AG04450 (cell line): ENCODE measurements at regions not wholly inside any gene's neighbourhood (a gene's known extent, or its start where the extent isn't known, plus 50 kb on each side); places are given as distances from the start of the nearest gene placed in this dataset.

Experiments used
- CTCF ChIA-PET: fragments of 300-600, 350-600 bp; formaldehyde crosslinking; extraction: SDS; loops from one replicate; lab custom pipeline; 2022; ENCODE audit warnings: antibody characterized with exemption, inconsistent platforms; lab: Charles Lee
- POLR2A ChIA-PET: fragments of 350-600 bp; formaldehyde crosslinking; extraction: SDS; loops from one replicate; lab custom pipeline; 2021; ENCODE audit warnings: antibody characterized with exemption, inconsistent platforms; lab: Yijun Ruan, JAX
- DNase-seq: peaks from one replicate; pipeline ENCODE4 v3.0.0-alpha.2; 2011; ENCODE audit warnings: low read depth, low spot score
- H3K27ac ChIP-seq: one replicate; pipeline ENCODE4 v1.5.1; 2012; ENCODE audit warnings: low read depth, low read length, control low read depth
- H3K27me3 ChIP-seq: one replicate; pipeline ENCODE4 v1.6.0; 2012; ENCODE audit warnings: low read length; ENCODE audit not compliant: control insufficient read depth, insufficient read depth
- H3K4me3 ChIP-seq: 2 replicates; pipeline ENCODE4 v1.5.1; 2011; ENCODE audit warnings: mild to moderate bottlenecking, low read depth, low read length, control low read depth
- H3K9me3 ChIP-seq: 2 replicates; pipeline ENCODE4 v1.5.1; 2012; ENCODE audit warnings: low read length; ENCODE audit not compliant: control insufficient read depth, insufficient read depth
- TF ChIP-seq, protein P1 (sequence below): IDR thresholded peaks from 2 replicates; pipeline ENCODE4 v1.5.1; 2011; ENCODE audit warnings: low read depth, low read length, control low read depth, inconsistent platforms

GRCh38 chr11:33616552-33616951, 84.1 kb downstream of the C11orf91 start:
- no peaks in the 10 kb centered on the region for H3K27me3 ChIP-seq
- no peak for DNase-seq
- no peaks in the 10 kb centered on the region for H3K9me3 ChIP-seq
- no peak overlapping the region for H3K27ac ChIP-seq
- TF ChIP-seq, protein P1, sequence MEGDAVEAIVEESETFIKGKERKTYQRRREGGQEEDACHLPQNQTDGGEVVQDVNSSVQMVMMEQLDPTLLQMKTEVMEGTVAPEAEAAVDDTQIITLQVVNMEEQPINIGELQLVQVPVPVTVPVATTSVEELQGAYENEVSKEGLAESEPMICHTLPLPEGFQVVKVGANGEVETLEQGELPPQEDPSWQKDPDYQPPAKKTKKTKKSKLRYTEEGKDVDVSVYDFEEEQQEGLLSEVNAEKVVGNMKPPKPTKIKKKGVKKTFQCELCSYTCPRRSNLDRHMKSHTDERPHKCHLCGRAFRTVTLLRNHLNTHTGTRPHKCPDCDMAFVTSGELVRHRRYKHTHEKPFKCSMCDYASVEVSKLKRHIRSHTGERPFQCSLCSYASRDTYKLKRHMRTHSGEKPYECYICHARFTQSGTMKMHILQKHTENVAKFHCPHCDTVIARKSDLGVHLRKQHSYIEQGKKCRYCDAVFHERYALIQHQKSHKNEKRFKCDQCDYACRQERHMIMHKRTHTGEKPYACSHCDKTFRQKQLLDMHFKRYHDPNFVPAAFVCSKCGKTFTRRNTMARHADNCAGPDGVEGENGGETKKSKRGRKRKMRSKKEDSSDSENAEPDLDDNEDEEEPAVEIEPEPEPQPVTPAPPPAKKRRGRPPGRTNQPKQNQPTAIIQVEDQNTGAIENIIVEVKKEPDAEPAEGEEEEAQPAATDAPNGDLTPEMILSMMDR = no peak
- POLR2A ChIA-PET = no interaction called here
- no peak overlapping the region for H3K4me3 ChIP-seq
- CTCF ChIA-PET = interaction anchor here (0.6 kb wide), 1 partner anchor 262 kb away, joined by 4 read pairs; no protein-coding TSS in a partner anchor

DNA sequence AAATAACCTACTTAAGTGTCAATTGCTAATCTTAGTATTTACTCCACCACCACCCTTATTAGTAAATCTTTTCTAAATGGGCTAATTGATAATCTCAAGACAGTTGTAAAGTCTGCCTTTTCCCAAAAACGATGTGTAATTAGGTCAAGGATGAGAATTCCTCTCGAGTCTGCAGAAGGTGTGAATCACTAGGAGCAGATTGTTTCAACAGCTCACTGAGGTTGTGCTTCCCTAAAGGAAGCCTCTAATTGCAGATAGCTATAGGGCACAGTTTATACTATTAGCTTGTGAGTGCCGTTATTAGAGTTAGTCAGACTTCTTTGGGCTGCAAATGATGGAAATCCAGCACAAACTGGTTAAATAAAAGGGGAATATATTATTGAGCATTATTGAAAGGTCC, 84.9 kb downstream of the C11orf91 start:
- POLR2A ChIA-PET = no interaction called here
- CTCF ChIA-PET = no interaction called here
- H3K4me3 ChIP-seq = no peak overlapping the region
- H3K27ac ChIP-seq = no peak overlapping the region
- no peak for DNase-seq
- TF ChIP-seq, protein P1 = no peak
- H3K27me3 ChIP-seq = no peaks in the 10 kb centered on the region
- no peaks in the 10 kb centered on the region for H3K9me3 ChIP-seq

GRCh38 chr11:33613404-33613803, 87.2 kb downstream of the C11orf91 start:
- Histone ChIP-seq H3K4me3 (no peak overlapping the region), H3K27ac (no peak overlapping the region), H3K27me3 (no peaks in the 10 kb centered on the region), H3K9me3 (no peaks in the 10 kb centered on the region)
- TF ChIP-seq, protein P1 = no peak
- POLR2A ChIA-PET = no interaction called here
- CTCF ChIA-PET = no interaction called here
- DNase-seq = no peak

- Histone ChIP-seq H3K27me3 (no peaks in the 10 kb centered on the region), H3K4me3 (no peak overlapping the region), H3K27ac (no peak overlapping the region), H3K9me3 (no peaks in the 10 kb centered on the region)
- POLR2A ChIA-PET = no interaction called here
- TF ChIP-seq, protein P1 = no peak
- no peak for DNase-seq
- CTCF ChIA-PET = no interaction called here
Measured at GRCh38 chr11:33610903-33611302, 89.7 kb downstream of the C11orf91 start.

GRCh38 chr11:33608386-33608785, 92.2 kb downstream of the C11orf91 start:
- POLR2A ChIA-PET = no interaction called here
- no peak overlapping the region for H3K27ac ChIP-seq
- CTCF ChIA-PET = no interaction called here
- no peak for DNase-seq
- H3K27me3 ChIP-seq = no peaks in the 10 kb centered on the region
- no peak overlapping the region for H3K4me3 ChIP-seq
- H3K9me3 ChIP-seq = no peaks in the 10 kb centered on the region
- TF ChIP-seq, protein P1 = no peak
